NB4 (cell line): ENCODE measurements at regions not wholly inside any gene's neighbourhood (a gene's known extent, or its start where the extent isn't known, plus 50 kb on each side); places are given as distances from the start of the nearest gene placed in this dataset.

Source experiments
- DNase-seq: peaks from one replicate; pipeline ENCODE4 v3.0.0; 2010; ENCODE audit warnings: low read depth
- H3K4me3 ChIP-seq: one replicate; pipeline ENCODE4 v1.5.1; 2011; ENCODE audit warnings: mild to moderate bottlenecking, low read depth, low read length, moderate library complexity
- MYC ChIP-seq: IDR thresholded peaks from 2 replicates; pipeline ENCODE4 v1.6.1; 2011; ENCODE audit warnings: low read depth, low read length
- POLR2A ChIP-seq: IDR thresholded peaks from 2 replicates; pipeline ENCODE4 v1.6.1; 2011; ENCODE audit warnings: mild to moderate bottlenecking; ENCODE audit not compliant: insufficient read length; ENCODE audit errors: extremely low read depth
- TF ChIP-seq, protein P1 (sequence below): IDR thresholded peaks from one replicate; pipeline ENCODE4 v1.5.1; 2012; ENCODE audit warnings: low read depth, low read length
- TF ChIP-seq, protein P2 (sequence below): IDR thresholded peaks from 2 replicates; pipeline ENCODE4 v1.6.1; 2011; ENCODE audit warnings: low read depth, low read length

DNA sequence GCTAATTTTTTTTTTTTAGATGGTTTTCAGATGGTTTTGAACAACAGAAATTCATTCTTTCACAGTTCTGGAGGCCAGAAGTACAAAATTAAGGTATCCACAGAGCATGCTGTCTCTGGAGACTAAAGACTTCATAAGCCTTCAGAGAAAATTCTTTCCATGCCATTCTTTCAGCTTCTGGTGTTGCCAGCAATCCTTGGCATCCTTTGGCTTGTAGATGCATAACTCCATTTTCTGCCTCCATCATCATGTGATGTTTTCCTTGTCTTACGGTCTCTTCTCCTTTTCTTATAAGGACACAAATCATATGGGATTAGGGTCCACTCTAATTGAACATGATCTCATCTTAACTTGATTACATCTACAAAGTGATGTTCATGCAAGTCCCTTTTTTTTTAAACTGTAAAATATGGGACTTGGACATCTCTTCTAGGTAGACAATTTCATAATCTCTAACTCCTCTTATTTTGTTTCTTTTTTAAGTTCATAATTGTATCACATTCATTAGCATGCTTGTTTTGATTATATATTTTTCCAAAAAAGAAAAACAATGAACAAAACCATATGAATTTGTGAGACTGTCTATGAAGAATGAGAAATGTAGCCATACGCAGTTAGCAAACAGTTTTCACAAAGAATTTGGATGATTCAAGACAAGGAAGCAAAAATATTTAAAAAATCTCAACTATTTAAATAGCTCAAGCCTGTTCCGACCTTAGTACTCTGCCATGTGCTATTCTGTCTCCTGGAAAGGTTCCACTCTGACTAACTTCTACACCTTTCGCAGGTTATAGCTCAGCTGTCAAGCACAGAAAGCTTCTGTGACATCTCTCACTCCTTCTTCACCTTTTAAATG lies 53.1 kb upstream of the GIMD1 start:
- TF ChIP-seq MYC (no peak), POLR2A (no peak)
- TF ChIP-seq, protein P1, sequence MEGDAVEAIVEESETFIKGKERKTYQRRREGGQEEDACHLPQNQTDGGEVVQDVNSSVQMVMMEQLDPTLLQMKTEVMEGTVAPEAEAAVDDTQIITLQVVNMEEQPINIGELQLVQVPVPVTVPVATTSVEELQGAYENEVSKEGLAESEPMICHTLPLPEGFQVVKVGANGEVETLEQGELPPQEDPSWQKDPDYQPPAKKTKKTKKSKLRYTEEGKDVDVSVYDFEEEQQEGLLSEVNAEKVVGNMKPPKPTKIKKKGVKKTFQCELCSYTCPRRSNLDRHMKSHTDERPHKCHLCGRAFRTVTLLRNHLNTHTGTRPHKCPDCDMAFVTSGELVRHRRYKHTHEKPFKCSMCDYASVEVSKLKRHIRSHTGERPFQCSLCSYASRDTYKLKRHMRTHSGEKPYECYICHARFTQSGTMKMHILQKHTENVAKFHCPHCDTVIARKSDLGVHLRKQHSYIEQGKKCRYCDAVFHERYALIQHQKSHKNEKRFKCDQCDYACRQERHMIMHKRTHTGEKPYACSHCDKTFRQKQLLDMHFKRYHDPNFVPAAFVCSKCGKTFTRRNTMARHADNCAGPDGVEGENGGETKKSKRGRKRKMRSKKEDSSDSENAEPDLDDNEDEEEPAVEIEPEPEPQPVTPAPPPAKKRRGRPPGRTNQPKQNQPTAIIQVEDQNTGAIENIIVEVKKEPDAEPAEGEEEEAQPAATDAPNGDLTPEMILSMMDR = no peak
- TF ChIP-seq, protein P2, sequence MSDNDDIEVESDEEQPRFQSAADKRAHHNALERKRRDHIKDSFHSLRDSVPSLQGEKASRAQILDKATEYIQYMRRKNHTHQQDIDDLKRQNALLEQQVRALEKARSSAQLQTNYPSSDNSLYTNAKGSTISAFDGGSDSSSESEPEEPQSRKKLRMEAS = no peak
- no peak for DNase-seq
- H3K4me3 ChIP-seq = no peak overlapping the region

DNA sequence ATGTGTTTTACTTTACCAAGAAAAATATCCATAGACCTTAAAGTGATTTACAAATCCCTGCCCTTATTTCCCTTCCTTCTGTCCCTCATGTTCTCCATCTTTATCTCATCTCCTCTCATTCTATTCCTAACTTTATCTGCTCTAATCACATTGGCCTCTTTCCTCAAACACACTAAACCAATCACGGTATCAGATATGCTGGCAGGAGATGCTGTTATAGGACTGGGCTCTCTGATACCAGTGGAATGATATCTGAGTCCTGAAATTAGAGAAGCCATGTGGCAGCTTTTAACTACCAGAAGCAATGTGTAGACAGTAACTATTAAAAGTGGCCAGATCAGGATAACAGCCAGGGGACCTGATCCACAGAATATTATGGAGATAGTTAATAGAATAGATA lies 49.9 kb upstream of the GIMD1 start:
- no peak overlapping the region for H3K4me3 ChIP-seq
- DNase-seq = no peak
- TF ChIP-seq POLR2A = no peak
- TF ChIP-seq, protein P1 = no peak
- TF ChIP-seq, protein P2 = no peak
- no peak for TF ChIP-seq MYC
